H1 (cell line): ENCODE measurements at regions not wholly inside any gene's neighbourhood (a gene's known extent, or its start where the extent isn't known, plus 50 kb on each side); places are given as distances from the start of the nearest gene placed in this dataset.

Experiments
- CTCF ChIA-PET: fragments of 300-600 bp; sonication (Branson Sonifier 250); formaldehyde crosslinking; loops from one replicate; lab custom pipeline; 2021; ENCODE audit not compliant: partially characterized antibody; lab: Charles Lee
- POLR2A ChIA-PET: fragments of 300-600 bp; sonication (Branson Sonifier 250); formaldehyde crosslinking; loops from one replicate; lab custom pipeline; 2021; ENCODE audit warnings: inconsistent platforms; ENCODE audit not compliant: partially characterized antibody; lab: Charles Lee
- DNase-seq, 2 experiments: peaks; one replicate each; pipeline versions ENCODE4 v3.0.0 to v3.0.0-alpha.2; 2010 to 2022; ENCODE audit warnings: low spot score in 2 of 2, low read depth in 1 of 2, mixed read lengths in 1 of 2
- FAIRE-seq: peaks from 2 replicates; lab custom pipeline; 2011; peaks lifted over from hg19 to GRCh38; lab: Jason Lieb, UNC
- H2AFZ ChIP-seq: 2 replicates; pipeline ENCODE4 v1.8.1; 2012; ENCODE audit warnings: low read length, inconsistent platforms
- H2AK5ac ChIP-seq: 2 replicates; pipeline ENCODE4 v1.6.1; 2013; ENCODE audit warnings: low read depth, low read length
- H2BK120ac ChIP-seq: replicated peaks from 2 replicates; pipeline ENCODE3; 2013; ENCODE audit warnings: low read depth, low read length, inconsistent platforms
- H2BK12ac ChIP-seq: 2 replicates; pipeline ENCODE4 v1.6.1; 2013; ENCODE audit warnings: low read depth, low read length
- H2BK15ac ChIP-seq: 2 replicates; pipeline ENCODE4 v1.6.1; 2013; ENCODE audit warnings: low read length
- H2BK20ac ChIP-seq: 2 replicates; pipeline ENCODE4 v1.6.1; 2013; ENCODE audit warnings: low read length
- H2BK5ac ChIP-seq: 2 replicates; pipeline ENCODE4 v1.6.1; 2013; ENCODE audit warnings: low read depth, low read length
- H3K14ac ChIP-seq: 2 replicates; pipeline ENCODE4 v1.6.1; 2013; ENCODE audit warnings: inconsistent platforms; ENCODE audit not compliant: insufficient read length
- H3K18ac ChIP-seq: 2 replicates; pipeline ENCODE4 v1.6.1; 2013; ENCODE audit warnings: low read length; ENCODE audit errors: extremely low read depth
- H3K23ac ChIP-seq: 2 replicates; pipeline ENCODE4 v1.6.1; 2013; ENCODE audit warnings: inconsistent platforms; ENCODE audit not compliant: insufficient read length
- H3K23me2 ChIP-seq: 2 replicates; pipeline ENCODE4 v1.6.1; 2013; ENCODE audit warnings: low read depth, low read length
- H3K27ac ChIP-seq: 2 replicates; pipeline ENCODE4 v1.6.1; 2011; ENCODE audit warnings: low read depth, low read length, inconsistent platforms
- H3K27me3 ChIP-seq, 4 experiments: replicated peaks in 1 of 4; 1 replicate in 1 of 4; 2 replicates in 3 of 4; pipeline versions ENCODE4 v1.6.1 to v1.8.1; 2011 to 2013; ENCODE audit warnings: low read length in 3 of 4, mild to moderate bottlenecking in 3 of 4, inconsistent platforms in 2 of 4, mixed read lengths in 2 of 4, moderate library complexity in 1 of 4; ENCODE audit not compliant: control insufficient read depth in 3 of 4, insufficient read depth in 3 of 4; ENCODE audit errors: extremely low read depth in 1 of 4
- H3K36me3 ChIP-seq, 4 experiments: 2 replicates each; pipeline versions ENCODE4 v1.6.1 to v1.8.1; 2011 to 2013; ENCODE audit warnings: mild to moderate bottlenecking in 4 of 4, low read length in 3 of 4, moderate library complexity in 2 of 4, control low read depth in 1 of 4, inconsistent platforms in 1 of 4; ENCODE audit not compliant: insufficient read depth in 4 of 4, control insufficient read depth in 2 of 4
- H3K4ac ChIP-seq: replicated peaks from 2 replicates; pipeline ENCODE3; 2013; ENCODE audit warnings: low read length, low read depth, mixed read lengths, inconsistent platforms; ENCODE audit not compliant: insufficient read length
- H3K4me1 ChIP-seq, 4 experiments: replicated peaks in 1 of 4; 1 replicate in 1 of 4; 2 replicates in 3 of 4; pipeline versions ENCODE4 v1.6.1 to v1.8.1; 2011 to 2013; ENCODE audit warnings: low read length in 3 of 4, inconsistent platforms in 2 of 4, mixed read lengths in 1 of 4; ENCODE audit not compliant: insufficient read depth in 4 of 4, control insufficient read depth in 3 of 4
- H3K4me2 ChIP-seq, 2 experiments: 2 replicates each; pipeline versions ENCODE4 v1.6.1 to v1.8.1; 2011 to 2013; ENCODE audit warnings: low read depth in 2 of 2, low read length in 2 of 2, control low read depth in 1 of 2, inconsistent platforms in 1 of 2, mild to moderate bottlenecking in 1 of 2; ENCODE audit not compliant: insufficient read depth in 1 of 2
- H3K4me3 ChIP-seq, 4 experiments: fragments of 200-600, 300-600 bp in 1 of 4; sonication (generic), shearing (Covaris generic), sonication (Bioruptor Twin) in 1 of 4; 2 replicates each; pipeline versions ENCODE4 v1.5.1 to v1.8.1; 2011 to 2016; ENCODE audit warnings: low read length in 4 of 4, low read depth in 3 of 4, control low read depth in 2 of 4, inconsistent platforms in 2 of 4, mild to moderate bottlenecking in 2 of 4, mixed read lengths in 1 of 4, moderate library complexity in 1 of 4; ENCODE audit not compliant: insufficient read depth in 2 of 4; ENCODE audit errors: extremely low read depth in 1 of 4
- H3K56ac ChIP-seq: replicated peaks from 2 replicates; pipeline ENCODE3; 2013; ENCODE audit warnings: low read depth, mild to moderate bottlenecking, mixed read lengths, low read length, inconsistent platforms; ENCODE audit not compliant: insufficient read length
- H3K79me1 ChIP-seq: 2 replicates; pipeline ENCODE4 v1.6.1; 2013; ENCODE audit warnings: low read depth, low read length, control low read depth
- H3K79me2 ChIP-seq, 2 experiments: 2 replicates each; pipeline versions ENCODE4 v1.6.1 to v1.8.1; 2012 to 2013; ENCODE audit warnings: low read length in 2 of 2, mild to moderate bottlenecking in 2 of 2, inconsistent platforms in 1 of 2; ENCODE audit not compliant: insufficient read depth in 2 of 2, control insufficient read depth in 1 of 2
- H3K9ac ChIP-seq, 4 experiments: replicated peaks in 1 of 4; 1 replicate in 1 of 4; 2 replicates in 3 of 4; pipeline versions ENCODE4 v1.6.1 to v1.8.1; 2011 to 2013; ENCODE audit warnings: low read depth in 3 of 4, low read length in 3 of 4, control low read depth in 2 of 4, mild to moderate bottlenecking in 2 of 4, moderate library complexity in 2 of 4, inconsistent platforms in 1 of 4; ENCODE audit errors: extremely low read depth in 1 of 4
- H3K9me3 ChIP-seq, 2 experiments: 2 replicates each; pipeline versions ENCODE4 v1.6.1 to v1.8.1; 2012 to 2013; ENCODE audit warnings: mild to moderate bottlenecking in 2 of 2, moderate library complexity in 2 of 2, control low read depth in 1 of 2, inconsistent platforms in 1 of 2, low read depth in 1 of 2, low read length in 1 of 2, mixed read lengths in 1 of 2; ENCODE audit not compliant: insufficient read depth in 2 of 2
- H4K20me1 ChIP-seq, 2 experiments: replicated peaks in 1 of 2; 2 replicates each; pipeline versions ENCODE3 to v1.8.1; 2011 to 2013; ENCODE audit warnings: inconsistent platforms in 2 of 2, low read length in 2 of 2, mild to moderate bottlenecking in 1 of 2; ENCODE audit not compliant: insufficient read depth in 2 of 2, control insufficient read depth in 1 of 2
- H4K5ac ChIP-seq: 2 replicates; pipeline ENCODE4 v1.6.1; 2013; ENCODE audit warnings: low read length, low read depth, mixed read lengths, inconsistent platforms; ENCODE audit not compliant: insufficient read length
- H4K8ac ChIP-seq: 2 replicates; pipeline ENCODE4 v1.8.0; 2013; ENCODE audit warnings: mild to moderate bottlenecking, moderate library complexity, low read length, inconsistent platforms; ENCODE audit not compliant: insufficient read depth; ENCODE audit errors: extremely low read depth
- H4K91ac ChIP-seq: replicated peaks from 2 replicates; pipeline ENCODE3; 2013; ENCODE audit warnings: low read length, mixed read lengths, inconsistent platforms; ENCODE audit not compliant: insufficient read length
- BRCA1 ChIP-seq: IDR thresholded peaks from 2 replicates; pipeline ENCODE4 v1.6.1; 2012; ENCODE audit warnings: low read depth, low read length, improper control_type of control experiment
- CHD1 ChIP-seq: IDR thresholded peaks from 2 replicates; pipeline ENCODE4 v1.6.1; 2012; ENCODE audit warnings: low read depth, low read length, improper control_type of control experiment
- CREB1 ChIP-seq: IDR thresholded peaks from 2 replicates; pipeline ENCODE4 v1.6.1; 2012; ENCODE audit warnings: inconsistent platforms
- FOSL1 ChIP-seq: IDR thresholded peaks from 2 replicates; pipeline ENCODE4 v1.6.1; 2011; ENCODE audit warnings: mild to moderate bottlenecking, low read depth, low read length, moderate library complexity; ENCODE audit not compliant: insufficient read depth
- GTF2F1 ChIP-seq: IDR thresholded peaks from 2 replicates; pipeline ENCODE4 v1.6.1; 2012; ENCODE audit warnings: low read depth, low read length, improper control_type of control experiment, borderline replicate concordance
- HDAC6 ChIP-seq: IDR thresholded peaks from one replicate; pipeline ENCODE4 v1.7.1; 2012; ENCODE audit warnings: low read depth, mild to moderate bottlenecking, inconsistent platforms, low read length, moderate library complexity
- NRF1 ChIP-seq: IDR thresholded peaks from 2 replicates; pipeline ENCODE4 v1.6.1; 2011; ENCODE audit warnings: mild to moderate bottlenecking, low read depth, low read length, improper control_type of control experiment
- POLR2A ChIP-seq, 2 experiments: IDR thresholded peaks; 1 replicate in 1 of 2; 2 replicates in 1 of 2; pipeline ENCODE4 v1.6.1; 2011; ENCODE audit warnings: low read depth in 2 of 2, low read length in 2 of 2, mild to moderate bottlenecking in 2 of 2; ENCODE audit errors: control extremely low read depth in 1 of 2
- POLR2AphosphoS5 ChIP-seq: IDR thresholded peaks from 2 replicates; pipeline ENCODE4 v1.6.1; 2011; ENCODE audit warnings: low read depth, low read length
- POU5F1 ChIP-seq: IDR thresholded peaks from 2 replicates; pipeline ENCODE4 v1.6.1; 2011; ENCODE audit warnings: low read depth, mild to moderate bottlenecking, low read length, moderate library complexity
- RXRA ChIP-seq: IDR thresholded peaks from 2 replicates; pipeline ENCODE4 v1.6.1; 2011; ENCODE audit warnings: low read depth, mild to moderate bottlenecking, low read length, moderate library complexity; ENCODE audit not compliant: insufficient read depth
- SAP30 ChIP-seq: fragments of 300-600 bp; sonication (generic); IDR thresholded peaks from 2 replicates; pipeline ENCODE4 v1.7.1; 2012; ENCODE audit warnings: low read length, moderate library complexity, mild to moderate bottlenecking, inconsistent platforms; ENCODE audit not compliant: insufficient read depth, insufficient replicate concordance
- SIRT6 ChIP-seq: IDR thresholded peaks from one replicate; pipeline ENCODE4 v1.7.1; 2012; ENCODE audit warnings: low read length, inconsistent platforms
- SP4 ChIP-seq: IDR thresholded peaks from 2 replicates; pipeline ENCODE4 v1.6.1; 2012; ENCODE audit warnings: low read length, inconsistent platforms
- YY1 ChIP-seq: IDR thresholded peaks from 2 replicates; pipeline ENCODE4 v1.6.1; 2011; ENCODE audit warnings: low read depth, mild to moderate bottlenecking, low read length
- WGBS, 2 experiments: shearing (Covaris generic) in 1 of 2; methylation state at CpG; one replicate each; pipeline versions ENCODE4 v1.1.6 to v1.1.7; 2013 to 2015; ENCODE audit warnings: low lambda C conversion rate in 2 of 2, mixed read lengths in 2 of 2, inconsistent platforms in 1 of 2, low coverage in 1 of 2, missing lambda C conversion rate in 1 of 2; ENCODE audit not compliant: insufficient replicate concordance in 2 of 2, insufficient coverage in 1 of 2, insufficient read length in 1 of 2; ENCODE audit errors: extremely low coverage in 1 of 2, missing lambda C conversion rate in 1 of 2; 5-methylcytosine and 5-hydroxymethylcytosine counted together
- TF ChIP-seq, protein P1 (sequence below): IDR thresholded peaks from 2 replicates; pipeline ENCODE4 v1.6.1; 2012; ENCODE audit warnings: low read length, inconsistent platforms

DNA sequence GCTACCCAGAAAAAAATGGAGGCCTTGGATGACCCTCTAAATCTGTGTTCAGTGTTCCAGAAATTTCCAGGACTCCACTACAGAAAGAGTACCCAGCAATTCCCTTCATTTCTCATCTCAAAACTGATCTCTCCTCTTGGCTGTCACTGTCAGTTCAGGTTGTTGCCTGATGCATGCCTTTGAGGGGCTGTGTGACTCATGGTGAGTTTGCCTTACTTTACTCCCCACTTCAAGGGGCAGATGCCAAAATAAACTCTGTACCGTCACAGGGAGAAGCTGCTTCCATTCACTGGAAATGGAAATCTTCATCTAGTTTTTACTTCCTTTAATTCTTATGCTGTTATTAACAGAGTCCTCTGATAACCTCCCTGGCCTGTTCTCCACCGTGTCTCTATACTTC lies 1075.0 kb downstream of the DIAPH3 start:
- CTCF ChIA-PET = no interaction called here
- H2BK5ac ChIP-seq = no peak overlapping the region
- H3K23me2 ChIP-seq = no peaks in the 10 kb centered on the region
- no peak overlapping the region for H3K14ac ChIP-seq
- no peak overlapping the region for H3K9ac ChIP-seq
- H3K27ac ChIP-seq = no peak overlapping the region
- no peak overlapping the region for H2AK5ac ChIP-seq
- H2BK120ac ChIP-seq = no peak overlapping the region
- FAIRE-seq = no peak
- no peak overlapping the region for H4K8ac ChIP-seq
- H3K4me2 ChIP-seq = no peak overlapping the region
- H2BK12ac ChIP-seq = no peak overlapping the region
- no peak overlapping the region for H3K18ac ChIP-seq
- no peak overlapping the region for H2BK15ac ChIP-seq
- H3K56ac ChIP-seq = no peak overlapping the region
- POLR2A ChIA-PET = no interaction called here
- H2BK20ac ChIP-seq = no peak overlapping the region
- H4K91ac ChIP-seq = no peak overlapping the region
- no peaks in the 10 kb centered on the region for H3K27me3 ChIP-seq
- no peak overlapping the region for H3K23ac ChIP-seq
- H3K4me1 ChIP-seq = no peaks in the 10 kb centered on the region
- no peaks in the 10 kb centered on the region for H3K79me1 ChIP-seq
- H3K4ac ChIP-seq = no peak overlapping the region
- H4K5ac ChIP-seq = no peak overlapping the region
- H3K79me2 ChIP-seq = no peaks in the 10 kb centered on the region
- 92% methylated on average over 2 of the region's 2 CpGs; no CpG with 5 or more reads in 1 of the 2 experiments for WGBS, 2 experiments
- H3K4me3 ChIP-seq = no peak overlapping the region
- no peak for DNase-seq
- H2AFZ ChIP-seq = no peak overlapping the region
- no peaks in the 10 kb centered on the region for H4K20me1 ChIP-seq
- H3K9me3 ChIP-seq = no peaks in the 10 kb centered on the region
- no peaks in the 10 kb centered on the region for H3K36me3 ChIP-seq
- TF ChIP-seq FOSL1 = no peak
- no peak for TF ChIP-seq SAP30
- no peak for TF ChIP-seq GTF2F1
- no peak for TF ChIP-seq BRCA1
- no peak for TF ChIP-seq POU5F1
- no peak for TF ChIP-seq CREB1
- no peak for TF ChIP-seq YY1
- TF ChIP-seq RXRA = no peak
- TF ChIP-seq SIRT6 = no peak
- no peak for TF ChIP-seq SP4
- TF ChIP-seq NRF1 = no peak
- no peak for TF ChIP-seq CHD1
- TF ChIP-seq, protein P1, sequence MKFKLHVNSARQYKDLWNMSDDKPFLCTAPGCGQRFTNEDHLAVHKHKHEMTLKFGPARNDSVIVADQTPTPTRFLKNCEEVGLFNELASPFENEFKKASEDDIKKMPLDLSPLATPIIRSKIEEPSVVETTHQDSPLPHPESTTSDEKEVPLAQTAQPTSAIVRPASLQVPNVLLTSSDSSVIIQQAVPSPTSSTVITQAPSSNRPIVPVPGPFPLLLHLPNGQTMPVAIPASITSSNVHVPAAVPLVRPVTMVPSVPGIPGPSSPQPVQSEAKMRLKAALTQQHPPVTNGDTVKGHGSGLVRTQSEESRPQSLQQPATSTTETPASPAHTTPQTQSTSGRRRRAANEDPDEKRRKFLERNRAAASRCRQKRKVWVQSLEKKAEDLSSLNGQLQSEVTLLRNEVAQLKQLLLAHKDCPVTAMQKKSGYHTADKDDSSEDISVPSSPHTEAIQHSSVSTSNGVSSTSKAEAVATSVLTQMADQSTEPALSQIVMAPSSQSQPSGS = no peak
- TF ChIP-seq POLR2AphosphoS5 = no peak
- no peak for TF ChIP-seq POLR2A (IDR thresholded peaks at IDR 0.05; ENCODE audit: control extremely low read depth in 1 of 2, low read depth in 2 of 2, low read length in 2 of 2)
- no peak for TF ChIP-seq HDAC6
